GM10266 (cell line): ENCODE measurements at regions not wholly inside any gene's neighbourhood (a gene's known extent, or its start where the extent isn't known, plus 50 kb on each side); places are given as distances from the start of the nearest gene placed in this dataset.

Experiments used
- DNase-seq: peaks from one replicate; pipeline ENCODE4 v3.0.0; 2012; ENCODE audit errors: extremely low spot score
- TF ChIP-seq, protein P1 (sequence below): IDR thresholded peaks from 2 replicates; pipeline ENCODE4 v1.5.1; 2012; ENCODE audit warnings: mild to moderate bottlenecking, low read depth; ENCODE audit not compliant: control insufficient read depth, insufficient read depth; ENCODE audit errors: missing control alignments

DNA sequence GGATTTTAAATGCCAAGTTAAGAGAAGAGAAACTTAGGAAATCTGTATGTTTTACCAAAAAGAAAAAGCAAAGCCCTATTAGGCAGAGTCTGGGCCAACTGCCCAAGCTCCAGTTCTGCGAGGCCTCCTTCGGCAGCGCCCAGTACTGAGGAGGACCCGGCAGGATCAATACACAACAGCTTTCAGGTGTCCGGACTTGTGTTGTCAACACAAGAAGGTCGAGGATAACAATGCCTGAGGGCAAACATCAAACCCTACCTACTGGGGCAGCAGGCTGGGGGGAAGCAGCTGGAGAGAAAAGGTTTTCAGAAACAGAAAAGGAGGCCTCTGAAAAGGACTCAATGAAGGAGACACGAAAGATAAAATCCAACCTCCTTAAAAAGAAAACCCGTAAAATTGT, 98.1 kb upstream of the GJB5 start:
- TF ChIP-seq, protein P1, sequence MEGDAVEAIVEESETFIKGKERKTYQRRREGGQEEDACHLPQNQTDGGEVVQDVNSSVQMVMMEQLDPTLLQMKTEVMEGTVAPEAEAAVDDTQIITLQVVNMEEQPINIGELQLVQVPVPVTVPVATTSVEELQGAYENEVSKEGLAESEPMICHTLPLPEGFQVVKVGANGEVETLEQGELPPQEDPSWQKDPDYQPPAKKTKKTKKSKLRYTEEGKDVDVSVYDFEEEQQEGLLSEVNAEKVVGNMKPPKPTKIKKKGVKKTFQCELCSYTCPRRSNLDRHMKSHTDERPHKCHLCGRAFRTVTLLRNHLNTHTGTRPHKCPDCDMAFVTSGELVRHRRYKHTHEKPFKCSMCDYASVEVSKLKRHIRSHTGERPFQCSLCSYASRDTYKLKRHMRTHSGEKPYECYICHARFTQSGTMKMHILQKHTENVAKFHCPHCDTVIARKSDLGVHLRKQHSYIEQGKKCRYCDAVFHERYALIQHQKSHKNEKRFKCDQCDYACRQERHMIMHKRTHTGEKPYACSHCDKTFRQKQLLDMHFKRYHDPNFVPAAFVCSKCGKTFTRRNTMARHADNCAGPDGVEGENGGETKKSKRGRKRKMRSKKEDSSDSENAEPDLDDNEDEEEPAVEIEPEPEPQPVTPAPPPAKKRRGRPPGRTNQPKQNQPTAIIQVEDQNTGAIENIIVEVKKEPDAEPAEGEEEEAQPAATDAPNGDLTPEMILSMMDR: no peak
- DNase-seq: no peak

GRCh38 chr1:34657266-34657665, 97.6 kb upstream of the GJB5 start:
- TF ChIP-seq, protein P1: no peak
- no peak for DNase-seq

- DNase-seq: no peak
- TF ChIP-seq, protein P1: no peak
Observed at GRCh38 chr1:34657849-34658248, 97.0 kb upstream of the GJB5 start.

DNA sequence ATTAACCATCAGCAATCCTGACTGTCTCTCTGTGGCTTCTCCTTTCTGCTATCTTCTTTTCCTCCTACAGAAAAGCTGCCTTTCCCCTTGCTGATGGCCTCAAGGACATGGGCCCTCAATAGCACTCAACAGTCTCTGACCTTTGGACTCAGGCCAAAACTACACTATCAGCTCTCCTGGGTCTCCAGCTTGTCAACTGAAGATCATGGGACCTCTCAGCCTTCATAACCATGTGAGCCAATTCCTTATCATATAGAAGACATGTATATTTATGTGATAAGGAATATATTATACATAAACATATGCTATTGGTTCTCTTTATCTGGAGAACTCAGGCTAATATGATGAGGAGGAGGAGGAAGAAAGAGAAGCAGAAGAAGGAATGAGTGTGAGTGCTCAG, 91.8 kb upstream of the GJB5 start:
- TF ChIP-seq, protein P1: no peak
- no peak for DNase-seq

- no peak for DNase-seq
- TF ChIP-seq, protein P1: no peak
Observed at GRCh38 chr1:34668063-34668462, 86.8 kb upstream of the GJB5 start.

DNA sequence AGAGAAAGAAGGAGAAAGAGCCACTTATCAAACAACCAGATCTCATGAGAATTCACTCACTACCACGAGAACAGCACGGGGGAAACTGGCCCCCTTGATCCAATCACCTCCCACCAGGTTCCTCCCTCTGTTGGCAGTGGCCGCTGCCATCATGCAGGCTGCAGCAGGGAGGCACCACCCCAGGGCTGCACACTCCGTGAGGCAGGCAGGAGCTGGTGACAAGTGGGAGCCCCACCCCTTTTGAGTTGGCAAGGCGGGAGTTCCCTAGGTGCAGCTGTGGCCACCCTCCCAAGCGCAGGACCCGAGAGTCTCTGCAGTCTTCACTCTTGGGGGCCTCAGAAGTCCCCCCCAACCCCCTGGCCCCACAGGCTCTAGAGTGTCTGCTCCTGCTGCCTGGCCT, 83.9 kb upstream of the GJB5 start:
- TF ChIP-seq, protein P1: no peak
- DNase-seq: no peak

- DNase-seq: no peak
- TF ChIP-seq, protein P1: no peak
Observed at GRCh38 chr1:34671887-34672286, 83.0 kb upstream of the GJB5 start.
